Hepatocyte (in vitro differentiated cells): ENCODE measurements at regions not wholly inside any gene's neighbourhood (a gene's known extent, or its start where the extent isn't known, plus 50 kb on each side); places are given as distances from the start of the nearest gene placed in this dataset.

Experiments
- CTCF ChIP-seq: fragments of 200-600 bp; sonication (generic); IDR thresholded peaks from 2 replicates; pipeline ENCODE4 v1.5.1; 2016; ENCODE audit warnings: antibody characterized with exemption, mild to moderate bottlenecking; ENCODE audit not compliant: poor library complexity
- EZH2 ChIP-seq: fragments of 200-600 bp; sonication (generic); IDR thresholded peaks from 2 replicates; pipeline ENCODE4 v1.6.1; 2016; ENCODE audit warnings: antibody characterized with exemption, mild to moderate bottlenecking, borderline replicate concordance

GRCh38 chr1:29448456-29449235, 212.3 kb downstream of the PTPRU start:
- TF ChIP-seq EZH2 (no peak), CTCF (no peak)
